B cell (primary cell): ENCODE measurements at regions not wholly inside any gene's neighbourhood (a gene's known extent, or its start where the extent isn't known, plus 50 kb on each side); places are given as distances from the start of the nearest gene placed in this dataset.

Source experiments
- CTCF ChIP-seq: fragments of 200-600 bp; IDR thresholded peaks from one replicate; pipeline ENCODE4 v1.8.0; 2022; ENCODE audit warnings: antibody characterized with exemption, mild to moderate bottlenecking
- EZH2 ChIP-seq: IDR thresholded peaks from 2 replicates; pipeline ENCODE4 v1.6.1; 2012; ENCODE audit warnings: borderline replicate concordance, low read depth, mild to moderate bottlenecking, moderate library complexity, low read length; ENCODE audit not compliant: insufficient read depth, poor library complexity, severe bottlenecking

GRCh38 chr3:106830334-106830733 lies 546.9 kb upstream of the CCDC54 start:
- TF ChIP-seq CTCF: no peak
- no peak for TF ChIP-seq EZH2
